ENCODE measurements at regions not wholly inside any gene's neighbourhood (a gene's known extent, or its start where the extent isn't known, plus 50 kb on each side); places are given as distances from the start of the nearest gene placed in this dataset.

DNA sequence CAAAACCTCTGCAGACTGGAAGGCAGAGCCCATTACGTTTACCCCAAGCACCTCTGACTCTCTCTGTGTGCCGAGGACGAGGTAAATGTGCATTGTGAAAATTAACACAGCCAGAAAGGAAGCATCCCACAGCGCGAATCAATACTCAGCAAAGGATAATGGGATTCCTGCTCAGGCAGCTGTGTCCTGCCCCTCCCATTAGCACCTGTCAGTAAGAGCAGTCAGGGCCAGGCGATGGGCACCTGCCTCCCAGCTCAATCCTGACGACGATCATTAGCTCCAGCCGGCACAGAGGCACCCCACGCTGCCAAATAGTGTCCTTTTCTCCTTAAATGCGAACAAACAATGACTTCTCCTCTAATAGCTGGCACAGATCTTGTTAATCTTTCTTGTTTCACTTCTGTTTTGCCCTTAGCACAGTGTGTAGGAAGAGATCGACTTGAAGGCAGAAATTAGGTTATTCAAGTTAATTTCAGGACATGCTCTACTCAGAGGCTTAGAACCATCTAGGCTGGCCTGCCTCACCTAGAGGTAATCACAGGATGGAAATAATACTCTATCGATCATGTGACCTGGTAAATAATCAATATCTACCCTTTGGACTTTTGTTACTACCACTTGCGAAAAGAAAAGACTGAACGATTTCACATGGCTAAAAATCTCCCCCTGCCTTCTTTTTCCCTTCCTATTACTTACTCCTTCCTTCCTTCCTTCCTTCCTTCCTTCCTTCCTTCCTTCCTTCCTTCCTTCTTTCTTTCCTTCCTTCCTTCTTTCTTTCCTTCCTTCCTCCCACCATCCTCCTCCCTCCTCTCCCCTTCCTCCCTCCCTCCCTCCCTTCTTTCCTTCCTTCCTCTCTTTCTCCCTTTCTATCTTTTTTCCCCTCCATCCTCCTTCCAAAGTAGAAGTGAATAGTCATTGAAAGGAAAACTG, 487.9 kb upstream of the ID2 start:
- no peak for DNase-seq

- DNase-seq: no peak
Measured at GRCh38 chr2:8195784-8196183, 486.1 kb upstream of the ID2 start.

GRCh38 chr2:8196316-8196715, 485.5 kb upstream of the ID2 start:
- DNase-seq: no peak

DNA sequence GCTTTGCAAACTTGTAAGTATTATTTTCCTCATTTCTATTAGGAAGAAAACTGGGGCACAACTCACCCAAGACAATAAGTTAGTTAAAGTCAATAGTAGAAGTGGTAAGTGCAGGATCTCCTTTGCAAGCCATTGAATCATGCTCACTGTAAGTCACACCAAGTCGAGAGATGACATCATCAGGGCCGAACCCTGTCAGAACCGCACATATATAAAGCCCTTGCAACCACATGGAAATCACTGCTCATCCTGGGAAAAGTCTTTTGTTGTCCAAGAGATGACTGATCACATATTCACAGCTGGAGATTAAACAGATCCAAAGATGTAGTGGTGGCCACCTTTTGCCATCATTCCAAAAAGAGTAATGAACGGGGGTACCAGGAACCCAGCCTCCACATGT, 484.8 kb upstream of the ID2 start:
- no peak for DNase-seq

- no peak for DNase-seq
Measured at GRCh38 chr2:8197825-8198224, 484.0 kb upstream of the ID2 start.

- no peak for DNase-seq
Measured at GRCh38 chr2:8198766-8199382, 483.0 kb upstream of the ID2 start.

DNA sequence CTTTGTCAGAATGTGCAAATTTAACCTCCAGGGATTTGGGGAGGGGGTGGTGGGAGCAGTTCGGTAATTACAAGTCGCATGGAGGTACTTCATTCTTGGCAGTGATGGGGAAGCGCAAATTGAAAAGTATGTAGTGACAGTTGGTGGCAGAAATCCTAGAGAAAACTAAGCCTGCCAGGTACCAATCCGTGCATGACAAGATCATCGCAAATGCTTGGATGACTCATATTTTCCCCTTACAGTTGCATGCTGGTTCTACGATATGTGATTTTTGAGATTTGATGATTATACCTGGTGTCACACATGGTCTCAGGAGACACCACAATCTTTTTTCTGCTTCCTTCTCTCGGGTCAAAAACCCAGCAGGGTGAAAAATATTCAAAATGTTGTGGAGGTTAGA, 479.7 kb upstream of the ID2 start:
- no peak for DNase-seq

DNA sequence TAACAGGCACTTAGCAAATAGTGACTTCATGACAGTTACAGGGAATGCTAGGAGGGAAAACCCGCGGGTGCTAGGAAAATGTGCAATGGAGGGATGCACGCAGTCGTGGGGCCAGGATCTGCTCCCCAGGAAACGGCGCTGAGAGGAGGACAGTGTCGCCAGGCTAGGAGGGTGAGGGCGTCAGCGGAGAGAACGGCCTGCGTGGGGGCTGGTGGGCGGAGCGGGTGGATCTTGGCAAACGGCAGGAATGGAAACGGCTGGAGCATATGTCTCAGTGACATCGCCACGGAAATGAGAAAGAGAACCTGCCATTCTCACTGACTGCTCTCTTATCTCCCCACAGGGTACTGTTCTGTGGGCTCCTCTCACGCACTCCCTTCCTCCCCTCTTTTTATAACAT, 478.5 kb upstream of the ID2 start:
- no peak for DNase-seq

DNA sequence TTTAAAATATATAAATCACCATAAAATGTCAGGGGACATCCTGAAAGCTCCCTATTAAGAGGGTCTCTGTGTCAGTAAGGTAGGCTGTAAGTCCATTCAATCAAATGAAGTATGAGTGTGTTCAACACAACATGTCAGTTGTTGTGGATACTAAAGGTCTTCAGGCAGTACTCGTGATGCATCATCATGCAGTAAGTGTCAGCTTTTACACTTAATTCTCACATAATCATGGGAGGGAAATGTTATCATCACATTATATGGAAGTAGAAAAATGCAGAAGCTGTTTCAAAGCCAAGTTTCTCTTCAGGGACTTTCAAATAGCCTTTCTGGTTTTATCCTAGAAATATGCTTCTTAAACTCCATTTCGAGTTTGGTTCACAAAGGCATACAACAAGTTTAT, 477.1 kb upstream of the ID2 start:
- DNase-seq: no peak

DNA sequence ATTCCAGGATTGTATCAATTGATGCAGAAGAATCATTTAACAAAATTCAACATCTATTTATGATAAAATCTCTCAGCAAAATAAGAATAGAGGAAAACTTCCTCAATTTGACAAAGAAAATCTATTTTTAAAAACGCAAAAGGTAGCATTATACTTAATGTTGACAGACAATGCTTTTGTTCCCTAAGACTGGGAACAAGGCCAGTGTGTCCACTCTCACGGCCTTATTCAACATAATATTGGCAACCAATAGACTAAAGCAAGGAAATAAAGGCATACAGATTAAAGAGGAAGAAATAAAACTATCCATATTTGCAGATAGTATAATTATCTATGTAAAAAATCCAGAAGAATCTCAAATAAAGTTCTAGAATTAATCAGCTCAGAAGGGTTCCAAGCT, 472.4 kb upstream of the ID2 start:
- DNase-seq: no peak

DNA sequence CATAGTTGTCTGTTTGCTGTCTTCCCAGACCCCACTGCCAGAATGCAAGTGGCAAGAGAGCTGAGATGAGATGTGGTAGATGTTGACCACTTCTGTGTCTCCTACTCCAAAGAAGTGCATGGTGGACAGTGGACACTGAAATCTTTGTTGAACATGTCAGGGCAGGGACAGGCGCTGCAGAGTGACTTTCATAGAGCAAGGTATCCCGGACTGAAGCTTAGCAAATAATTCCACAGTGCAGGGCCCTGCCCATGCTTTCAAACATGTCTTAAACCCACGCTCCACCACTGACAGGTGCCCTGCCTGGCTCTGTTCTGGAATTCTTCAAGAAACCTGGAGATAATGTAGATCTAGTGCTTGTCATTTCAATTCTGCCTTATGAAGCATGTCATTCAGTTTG, 470.5 kb upstream of the ID2 start:
- no peak for DNase-seq

DNA sequence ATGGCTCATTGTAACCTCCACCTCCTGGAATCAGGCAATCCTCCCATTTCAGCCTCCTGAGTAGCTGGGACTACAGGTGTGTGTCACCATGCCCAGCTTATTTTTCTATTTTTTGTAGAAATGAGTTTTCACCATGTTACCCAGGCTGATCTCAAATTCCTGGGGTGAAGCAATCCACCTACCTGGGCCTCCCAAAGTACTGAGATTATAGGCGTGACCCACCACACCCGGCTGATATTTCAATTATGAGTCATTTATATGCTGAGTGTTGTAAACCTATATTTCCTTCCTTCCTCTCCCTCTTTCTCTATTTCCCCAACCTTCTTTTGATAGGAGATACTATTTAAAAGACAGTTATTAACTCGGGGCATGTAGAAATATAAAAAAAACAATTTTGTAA, 469.6 kb upstream of the ID2 start:
- no peak for DNase-seq

DNA sequence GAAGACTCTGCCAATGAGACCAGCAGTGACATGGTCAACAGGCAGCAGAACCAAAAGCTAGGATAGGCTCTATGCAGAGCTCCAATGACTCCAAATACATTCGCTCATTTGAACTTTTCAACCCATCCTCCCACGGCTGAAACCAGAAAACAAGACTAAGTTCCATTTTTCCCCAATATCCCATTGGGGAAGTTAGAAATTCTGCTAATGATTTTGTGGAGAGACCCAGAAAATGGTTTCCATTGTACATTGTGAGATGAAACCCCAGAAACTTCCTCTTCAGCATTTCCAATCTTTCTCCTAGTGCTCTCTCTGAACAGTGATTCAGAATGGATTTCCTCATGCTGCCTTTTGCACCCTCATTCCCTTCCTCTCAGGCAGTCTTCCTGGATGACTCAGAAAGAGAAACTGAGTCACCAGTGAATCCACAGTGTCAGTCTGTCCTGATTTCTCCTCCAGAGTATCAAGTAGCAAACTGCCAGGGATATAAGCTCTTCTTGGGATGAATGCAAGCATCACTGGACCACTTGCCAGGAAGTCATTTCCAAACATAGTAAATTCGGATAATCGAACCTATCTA, 467.7 kb upstream of the ID2 start:
- no peak for DNase-seq

DNA sequence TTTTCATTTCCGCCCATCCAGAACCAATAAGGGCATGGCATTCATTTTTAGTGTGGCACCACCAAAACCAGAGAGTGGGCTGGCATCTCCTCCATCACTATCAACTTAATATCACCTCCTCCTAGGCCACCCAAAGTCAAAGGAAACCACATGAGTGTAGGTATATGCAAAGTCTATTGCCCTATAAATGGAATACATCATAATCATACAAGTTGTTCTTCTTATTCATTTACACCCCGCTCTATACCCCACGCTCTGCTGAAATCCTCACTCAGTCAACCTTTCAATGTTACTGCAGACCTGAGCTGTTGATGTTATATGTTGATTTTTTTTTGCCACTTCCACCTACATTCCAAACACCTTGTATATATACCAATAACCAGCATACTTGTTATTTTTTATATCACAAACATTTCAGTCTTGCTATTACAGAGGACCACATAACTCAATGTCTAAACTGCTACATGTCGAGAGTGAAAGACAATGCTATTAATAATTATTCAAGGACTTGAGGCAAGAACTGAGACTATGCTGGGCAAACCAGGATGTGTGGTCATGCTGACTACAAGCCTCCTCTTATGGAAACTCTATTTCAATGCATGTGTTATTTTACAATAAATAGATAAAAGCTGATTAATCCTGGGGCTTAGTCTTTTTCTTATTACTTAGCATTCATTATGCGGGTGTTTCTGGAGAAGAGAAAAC, 466.5 kb upstream of the ID2 start:
- DNase-seq: no peak

DNA sequence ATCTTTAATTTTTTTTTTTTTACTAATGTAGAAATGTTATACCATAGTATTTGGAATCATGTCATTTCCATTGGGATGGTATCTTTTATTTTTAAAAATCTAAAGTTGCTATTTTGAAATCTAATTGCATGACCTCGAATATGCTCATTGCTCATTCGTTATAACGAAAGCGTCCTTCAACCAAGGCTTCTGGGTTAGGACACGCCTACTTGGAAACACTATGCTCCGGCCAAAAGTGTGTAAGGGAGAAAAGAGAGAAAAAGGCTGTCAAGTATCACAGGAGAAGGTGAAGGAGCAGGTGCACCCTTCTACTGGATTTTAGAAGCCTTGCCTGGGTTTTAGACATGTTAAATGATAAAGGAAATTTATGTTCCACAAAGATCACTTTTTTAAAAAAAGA, 465.9 kb upstream of the ID2 start:
- no peak for DNase-seq

GRCh38 chr2:8216397-8216796, 465.5 kb upstream of the ID2 start:
- no peak for DNase-seq

GRCh38 chr2:8217468-8218030, 464.3 kb upstream of the ID2 start:
- no peak for DNase-seq

- DNase-seq: no peak
Measured at GRCh38 chr2:8219096-8219495, 462.8 kb upstream of the ID2 start.

DNA sequence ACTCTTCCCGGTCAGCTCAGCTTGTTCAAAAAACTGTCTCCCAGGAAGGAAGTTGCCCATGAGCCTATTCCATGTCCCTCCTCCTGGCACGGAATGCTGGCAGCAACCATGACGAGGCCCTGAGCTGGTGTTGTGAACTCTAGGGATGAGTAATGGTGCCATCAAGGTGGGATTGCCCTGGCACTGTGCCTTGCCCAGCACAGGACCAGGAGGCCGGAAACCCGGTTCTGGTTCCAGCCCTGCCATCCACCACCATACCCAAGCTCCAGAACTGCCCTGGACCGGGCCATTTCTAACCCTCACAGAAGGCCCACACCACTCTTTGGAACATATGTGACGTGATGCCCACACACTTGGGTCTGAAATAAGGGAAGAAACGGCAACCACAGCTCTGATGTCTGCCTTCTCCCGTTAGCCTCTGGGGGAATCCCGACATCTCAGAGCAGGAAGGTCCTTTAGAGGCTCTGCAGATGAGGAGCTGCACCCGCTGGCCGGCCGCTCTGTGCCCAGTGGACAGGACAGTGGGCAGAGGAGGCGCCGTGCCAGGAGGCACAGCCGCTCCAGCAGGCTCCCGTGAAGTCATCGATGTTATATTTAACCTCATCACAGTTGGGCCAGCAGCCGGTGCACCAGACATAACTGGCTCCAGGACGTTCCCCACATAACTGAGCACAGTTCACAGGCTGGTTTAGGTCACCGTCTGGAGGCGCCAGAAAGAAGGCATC, 462.1 kb upstream of the ID2 start:
- DNase-seq: no peak

- no peak for DNase-seq
Measured at GRCh38 chr2:8222979-8223694, 458.7 kb upstream of the ID2 start.

- DNase-seq: no peak
Measured at GRCh38 chr2:8223695-8224346, 458.0 kb upstream of the ID2 start.
